Hematopoietic multipotent progenitor cell treated with erythropoietin and hydrocortisone succinate and interleukin-3 and kit ligand, for 15 days (in vitro differentiated cells): ENCODE measurements at regions not wholly inside any gene's neighbourhood (a gene's known extent, or its start where the extent isn't known, plus 50 kb on each side); places are given as distances from the start of the nearest gene placed in this dataset.
"Not testable (repeated sequence)": the region's sequence is repeated elsewhere in the genome, so short reads cannot be mapped to it uniquely, and the experiment has no call there.

Source experiments
- DNase-seq: peaks from one replicate; pipeline ENCODE4 v3.0.0-alpha.2; 2015; ENCODE audit warnings: low spot score

GRCh38 chr14:43413084-43413483, 1094.0 kb downstream of the FSCB start:
- DNase-seq: no peak

- no peak for DNase-seq
Measured at GRCh38 chr14:43411841-43412240, 1095.2 kb downstream of the FSCB start.

GRCh38 chr14:43410631-43411030, 1096.5 kb downstream of the FSCB start:
- DNase-seq: no peak

- no peak for DNase-seq
Measured at GRCh38 chr14:43408472-43408871, 1098.6 kb downstream of the FSCB start.

GRCh38 chr14:43407706-43408105, 1099.4 kb downstream of the FSCB start:
- DNase-seq: no peak

GRCh38 chr14:43406931-43407330, 1100.2 kb downstream of the FSCB start:
- DNase-seq: no peak

- DNase-seq: no peak
Measured at GRCh38 chr14:43399289-43399688, 1107.8 kb downstream of the FSCB start.

- not testable (repeated sequence) for DNase-seq
Measured at GRCh38 chr14:43370565-43370896, 1136.6 kb downstream of the FSCB start.

GRCh38 chr14:43369710-43370564, 1137.1 kb downstream of the FSCB start:
- no peak for DNase-seq

GRCh38 chr14:43362586-43362985, 1144.5 kb downstream of the FSCB start:
- no peak for DNase-seq

- no peak for DNase-seq
Measured at GRCh38 chr14:43361751-43362150, 1145.3 kb downstream of the FSCB start.

GRCh38 chr14:43360239-43360638, 1146.8 kb downstream of the FSCB start:
- DNase-seq: no peak

GRCh38 chr14:43359317-43359716, 1147.8 kb downstream of the FSCB start:
- no peak for DNase-seq

- no peak for DNase-seq
Measured at GRCh38 chr14:43356979-43357545, 1150.0 kb downstream of the FSCB start.

- no peak for DNase-seq
Measured at GRCh38 chr14:43356382-43356781, 1150.7 kb downstream of the FSCB start.

- DNase-seq: no peak
Measured at GRCh38 chr14:43341921-43342320, 1165.2 kb downstream of the FSCB start.

GRCh38 chr14:43338713-43339112, 1168.4 kb downstream of the FSCB start:
- no peak for DNase-seq

GRCh38 chr14:43336351-43336750, 1170.7 kb downstream of the FSCB start:
- no peak for DNase-seq

- DNase-seq: not testable (repeated sequence)
Measured at GRCh38 chr14:43326501-43327407, 1180.3 kb downstream of the FSCB start.

GRCh38 chr14:43316427-43316826, 1190.7 kb downstream of the FSCB start:
- no peak for DNase-seq

- no peak for DNase-seq
Measured at GRCh38 chr14:43313719-43314118, 1193.4 kb downstream of the FSCB start.

GRCh38 chr14:43308421-43309110, 1198.5 kb downstream of the FSCB start:
- DNase-seq: no peak
